ENCODE measurements at regions not wholly inside any gene's neighbourhood (a gene's known extent, or its start where the extent isn't known, plus 50 kb on each side); places are given as distances from the start of the nearest gene placed in this dataset.

- no peak for TF ChIP-seq POLR2A (IDR thresholded peaks at IDR 0.05; ENCODE audit: low read depth, low read length)
- no peak for TF ChIP-seq POLR2AphosphoS5 (IDR thresholded peaks at IDR 0.05; ENCODE audit: low read depth, low read length)
Observed at GRCh38 chr2:194698012-194698411, 959.0 kb upstream of the SLC39A10 start.

All from GM12892 (cell line).